HepG2 (cell line): ENCODE measurements at regions not wholly inside any gene's neighbourhood (a gene's known extent, or its start where the extent isn't known, plus 50 kb on each side); places are given as distances from the start of the nearest gene placed in this dataset.

ENCODE experiments used
- ATAC-seq: fragments of 200-7000 bp; cut with Tn5 transposase; 3 replicates; pipeline ENCODE4 v1.9.1; 2020; ENCODE audit warnings: mild to moderate bottlenecking, moderate library complexity
- BruUV-seq: library from RNA; stranded (reverse); fragments of 400-500 nt; replicated peaks from 2 replicates; lab custom pipeline; 2021; lab: Mats Ljungman, UMichigan
- CTCF ChIA-PET: fragments of 300-600 bp; formaldehyde crosslinking; extraction: SDS; loops from one replicate; lab custom pipeline; 2021; ENCODE audit warnings: low total read pairs, inconsistent platforms, low intra/inter-chr PET ratio; lab: Yijun Ruan, JAX
- POLR2A ChIA-PET: fragments of 350-600 bp; sonication (Branson Sonifier 250); formaldehyde crosslinking; loops from one replicate; lab custom pipeline; 2020; ENCODE audit warnings: antibody characterized with exemption, inconsistent platforms; lab: Yijun Ruan, JAX
- DNase-seq: peaks from one replicate; pipeline ENCODE4 v3.0.0-alpha.2; 2015; ENCODE audit warnings: low spot score
- FAIRE-seq: peaks from 3 replicates; lab custom pipeline; 2011; peaks lifted over from hg19 to GRCh38; lab: Jason Lieb, UNC
- H2AFZ ChIP-seq: one replicate; pipeline ENCODE4 v1.6.1; 2011; ENCODE audit warnings: low read length, inconsistent platforms
- H3K27ac ChIP-seq: fragments of 300-600 bp; 3 replicates; pipeline ENCODE4 v1.8.0; 2011; ENCODE audit warnings: mixed run types, mild to moderate bottlenecking, mixed read lengths, low read length, inconsistent platforms; ENCODE audit not compliant: insufficient read depth; ENCODE audit errors: extremely low read length
- H3K27me3 ChIP-seq, 2 experiments: fragments of 200-600 bp in 1 of 2; 2 replicates in 1 of 2; 3 replicates in 1 of 2; pipeline versions ENCODE4 v1.6.0 to v1.8.0; 2011; ENCODE audit warnings: low read length in 2 of 2, mild to moderate bottlenecking in 2 of 2, moderate library complexity in 2 of 2, inconsistent platforms in 1 of 2; ENCODE audit not compliant: insufficient read depth in 2 of 2, control insufficient read depth in 1 of 2
- H3K36me3 ChIP-seq, 2 experiments: fragments of 200-600 bp in 1 of 2; replicated peaks in 1 of 2; 2 replicates in 1 of 2; 3 replicates in 1 of 2; pipeline versions ENCODE4 v1.5.1 to v1.8.0; 2011; ENCODE audit warnings: low read length in 2 of 2, inconsistent platforms in 1 of 2; ENCODE audit not compliant: insufficient read depth in 2 of 2, control insufficient read depth in 1 of 2
- H3K4me1 ChIP-seq: 2 replicates; pipeline ENCODE4 v1.5.1; 2012; ENCODE audit warnings: low read length, inconsistent platforms; ENCODE audit not compliant: insufficient read depth
- H3K4me2 ChIP-seq: 2 replicates; pipeline ENCODE4 v1.6.0; 2011; ENCODE audit warnings: low read depth, low read length, inconsistent platforms
- H3K4me3 ChIP-seq, 3 experiments: fragments of 200-600 bp in 1 of 3; sonication (generic), shearing (Covaris generic) in 1 of 3; replicated peaks in 1 of 3; 2 replicates each; pipeline ENCODE4 v1.5.1; 2011 to 2016; ENCODE audit warnings: low read length in 3 of 3, inconsistent platforms in 2 of 3, low read depth in 2 of 3, mild to moderate bottlenecking in 2 of 3, control low read depth in 1 of 3, mixed read lengths in 1 of 3; ENCODE audit not compliant: insufficient read depth in 1 of 3
- H3K79me2 ChIP-seq: one replicate; pipeline ENCODE4 v1.6.1; 2011; ENCODE audit warnings: low read length, inconsistent platforms; ENCODE audit not compliant: insufficient read depth
- H3K9ac ChIP-seq: 2 replicates; pipeline ENCODE4 v1.6.0; 2011; ENCODE audit warnings: mild to moderate bottlenecking, low read depth, low read length, inconsistent platforms; ENCODE audit not compliant: insufficient read depth
- H3K9me3 ChIP-seq: 2 replicates; pipeline ENCODE4 v1.5.1; 2012; ENCODE audit warnings: mild to moderate bottlenecking, low read length
- H4K20me1 ChIP-seq: 2 replicates; pipeline ENCODE4 v1.6.0; 2011; ENCODE audit warnings: inconsistent platforms, mild to moderate bottlenecking, low read length, moderate library complexity; ENCODE audit not compliant: insufficient read depth
- CERS6 ChIP-seq: sonication (generic); formaldehyde crosslinking; IDR thresholded peaks from 2 replicates; pipeline ENCODE4 v1.5.0; 2020; ENCODE audit warnings: missing genetic modification reagents
- E2F1 ChIP-seq: sonication (generic); formaldehyde crosslinking; IDR thresholded peaks from 2 replicates; pipeline ENCODE4 v1.5.0; 2020; ENCODE audit warnings: missing genetic modification reagents
- ISX ChIP-seq: sonication (generic); formaldehyde crosslinking; conservative IDR thresholded peaks from 2 replicates; pipeline ENCODE4 v1.5.0; 2020; ENCODE audit warnings: missing genetic modification reagents
- THRA ChIP-seq: sonication (generic); formaldehyde crosslinking; IDR thresholded peaks from 2 replicates; pipeline ENCODE4 v1.4.0; 2020; ENCODE audit warnings: missing genetic modification reagents, borderline replicate concordance
- YEATS2 ChIP-seq: sonication (generic); formaldehyde crosslinking; IDR thresholded peaks from 2 replicates; pipeline ENCODE4 v1.4.0; 2020; ENCODE audit warnings: missing genetic modification reagents, borderline replicate concordance
- WGBS: methylation state at CpG from one replicate; pipeline ENCODE4 v1.1.6; 2017; ENCODE audit warnings: low lambda C conversion rate; 5-methylcytosine and 5-hydroxymethylcytosine counted together
- in situ Hi-C: cut with HindIII; loops from 2 replicates; pipeline ENCODE4 v1.10.0; 2017; ENCODE audit warnings: low pct_unique_long_range_greater_than_20kb; ENCODE audit not compliant: extremely low pct_ligation_motif_present
- intact Hi-C: fragments of 100-400 bp; cut with micrococcal nuclease; formaldehyde crosslinking; loops from one replicate; pipeline ENCODE4 v1.10.0; 2022; ENCODE audit not compliant: unreplicated experiment

GRCh38 chrY:7768901-7769300 lies 857.3 kb upstream of the AMELY start:
- no peaks in the 10 kb centered on the region for H4K20me1 ChIP-seq
- H3K9ac ChIP-seq: no peak overlapping the region
- no peak for ATAC-seq
- POLR2A ChIA-PET: no interaction called here
- no peak overlapping the region for H3K27ac ChIP-seq
- no peak for DNase-seq
- CTCF ChIA-PET: no interaction called here
- 0% methylated on average over 1 of the region's 1 CpG for WGBS
- H3K36me3 ChIP-seq: no peaks in the 10 kb centered on the region
- H3K4me3 ChIP-seq: no peak overlapping the region
- no peaks in the 10 kb centered on the region for H3K9me3 ChIP-seq
- FAIRE-seq: no peak
- no peaks in the 10 kb centered on the region for H3K79me2 ChIP-seq
- H2AFZ ChIP-seq: no peak overlapping the region
- no peaks in the 10 kb centered on the region for H3K4me1 ChIP-seq
- TF ChIP-seq YEATS2 (CRISPR knock-in tag) (no peak), E2F1 (no peak), THRA (CRISPR knock-in tag) (no peak), CERS6 (CRISPR knock-in tag) (no peak), ISX (CRISPR knock-in tag) (no peak)
- no TSS peak for BruUV-seq
- H3K27me3 ChIP-seq: no peaks in the 10 kb centered on the region
- H3K4me2 ChIP-seq: no peak overlapping the region
- in situ Hi-C loops (loop anchor here (25.0 kb wide), 1 partner anchor 93 kb away; no protein-coding TSS in a partner anchor), intact Hi-C loops (no loop called here)
